Kidney epithelial cell (primary cell): ENCODE measurements at regions not wholly inside any gene's neighbourhood (a gene's known extent, or its start where the extent isn't known, plus 50 kb on each side); places are given as distances from the start of the nearest gene placed in this dataset.

Experiments used
- DNase-seq: peaks from one replicate; pipeline ENCODE4 v3.0.0-alpha.2; 2010; ENCODE audit warnings: low read depth
- H3K27me3 ChIP-seq: 2 replicates; pipeline ENCODE4 v1.6.0; 2011; ENCODE audit warnings: low read length; ENCODE audit not compliant: control insufficient read depth, insufficient read depth
- H3K36me3 ChIP-seq: 2 replicates; pipeline ENCODE4 v1.5.1; 2011; ENCODE audit warnings: low read length; ENCODE audit not compliant: control insufficient read depth, insufficient read depth
- H3K4me3 ChIP-seq: 2 replicates; pipeline ENCODE4 v1.5.1; 2011; ENCODE audit warnings: low read depth, mild to moderate bottlenecking, control low read depth, low read length
- CTCF ChIP-seq: IDR thresholded peaks from 2 replicates; pipeline ENCODE4 v1.5.1; 2011; ENCODE audit warnings: mild to moderate bottlenecking, moderate library complexity, low read length, control low read depth, inconsistent platforms; ENCODE audit not compliant: insufficient read depth, poor library complexity, severe bottlenecking

GRCh38 chr1:229710746-229711145 lies 84.7 kb downstream of the URB2 start:
- Histone ChIP-seq H3K36me3 (no peaks in the 10 kb centered on the region), H3K4me3 (no peak overlapping the region), H3K27me3 (no peaks in the 10 kb centered on the region)
- DNase-seq, result no peak
- no peak for TF ChIP-seq CTCF

GRCh38 chr1:229714306-229714705 lies 88.3 kb downstream of the URB2 start:
- no peaks in the 10 kb centered on the region for H3K36me3 ChIP-seq
- no peak overlapping the region for H3K4me3 ChIP-seq
- H3K27me3 ChIP-seq, result no peaks in the 10 kb centered on the region
- DNase-seq, result no peak
- TF ChIP-seq CTCF, result no peak

GRCh38 chr1:229714964-229715603 lies 89.0 kb downstream of the URB2 start:
- DNase-seq, result no peak
- Histone ChIP-seq H3K27me3 (no peaks in the 10 kb centered on the region), H3K36me3 (no peaks in the 10 kb centered on the region), H3K4me3 (no peak overlapping the region)
- TF ChIP-seq CTCF, result no peak

- TF ChIP-seq CTCF, result no peak
- Histone ChIP-seq H3K36me3 (no peaks in the 10 kb centered on the region), H3K27me3 (no peaks in the 10 kb centered on the region), H3K4me3 (no peak overlapping the region)
- DNase-seq, result no peak
Measured at GRCh38 chr1:229716069-229716468, 90.0 kb downstream of the URB2 start.

- no peak for TF ChIP-seq CTCF
- no peak overlapping the region for H3K4me3 ChIP-seq
Measured at GRCh38 chr1:229716704-229717103, 90.7 kb downstream of the URB2 start.

GRCh38 chr1:229717786-229718576 lies 91.9 kb downstream of the URB2 start:
- no peak overlapping the region for H3K4me3 ChIP-seq
- H3K36me3 ChIP-seq, result no peaks in the 10 kb centered on the region
- DNase-seq, result no peak
- no peaks in the 10 kb centered on the region for H3K27me3 ChIP-seq
- TF ChIP-seq CTCF, result no peak

More at GRCh38 chr1:229716704-229717103, 90.7 kb downstream of the URB2 start:
- H3K27me3 ChIP-seq, result no peaks in the 10 kb centered on the region
- no peak for DNase-seq
- H3K36me3 ChIP-seq, result no peaks in the 10 kb centered on the region
